IMR-90 (cell line): ENCODE measurements at regions not wholly inside any gene's neighbourhood (a gene's known extent, or its start where the extent isn't known, plus 50 kb on each side); places are given as distances from the start of the nearest gene placed in this dataset.

Experiments
- ATAC-seq: fragments of 200-7000 bp; cut with Tn5 transposase; 2 replicates; pipeline ENCODE4 v1.9.1; 2020; ENCODE audit warnings: low read depth, mild to moderate bottlenecking, moderate library complexity
- BruUV-seq: library from RNA; stranded (reverse); fragments of 400-500 nt; replicated peaks from 2 replicates; lab custom pipeline; 2021; lab: Mats Ljungman, UMichigan
- CTCF ChIA-PET: fragments of 300-600 bp; formaldehyde crosslinking; extraction: SDS; loops from one replicate; lab custom pipeline; 2021; ENCODE audit warnings: antibody characterized with exemption; lab: Yijun Ruan, JAX
- POLR2A ChIA-PET: fragments of 300-600 bp; sonication (Branson Sonifier 250); formaldehyde crosslinking; loops from one replicate; lab custom pipeline; 2022; ENCODE audit warnings: antibody characterized with exemption; ENCODE audit not compliant: unreplicated experiment; lab: Charles Lee
- DNase-seq: peaks from one replicate; pipeline ENCODE4 v3.0.0; 2013
- H2AFZ ChIP-seq: replicated peaks from 2 replicates; pipeline ENCODE3; 2013; ENCODE audit warnings: low read length, mild to moderate bottlenecking; ENCODE audit not compliant: poor library complexity
- H2AK5ac ChIP-seq: 2 replicates; pipeline ENCODE4 v1.6.1; 2013; ENCODE audit warnings: low read depth, low read length, inconsistent platforms
- H2AK9ac ChIP-seq: replicated peaks from 2 replicates; pipeline ENCODE3; 2013; ENCODE audit warnings: mild to moderate bottlenecking, low read depth, low read length, moderate library complexity; ENCODE audit not compliant: poor library complexity
- H2BK120ac ChIP-seq: 2 replicates; pipeline ENCODE4 v1.6.1; 2013; ENCODE audit warnings: low read depth, low read length, inconsistent platforms
- H2BK15ac ChIP-seq: 3 replicates; pipeline ENCODE4 v1.6.1; 2013; ENCODE audit warnings: low read depth, low read length, inconsistent platforms
- H2BK20ac ChIP-seq: 2 replicates; pipeline ENCODE4 v1.6.1; 2013; ENCODE audit warnings: low read depth, mild to moderate bottlenecking, inconsistent platforms, low read length, moderate library complexity
- H2BK5ac ChIP-seq: 2 replicates; pipeline ENCODE4 v1.6.1; 2013; ENCODE audit warnings: mild to moderate bottlenecking, low read depth, low read length, inconsistent platforms; ENCODE audit not compliant: poor library complexity, severe bottlenecking
- H3K14ac ChIP-seq: replicated peaks from 2 replicates; pipeline ENCODE4 v1.6.1; 2013; ENCODE audit warnings: low read depth, low read length, inconsistent platforms
- H3K18ac ChIP-seq: 2 replicates; pipeline ENCODE4 v1.6.1; 2013; ENCODE audit warnings: low read depth, low read length, control low read depth
- H3K23ac ChIP-seq: 2 replicates; pipeline ENCODE4 v1.6.1; 2013; ENCODE audit warnings: low read depth, low read length, inconsistent platforms
- H3K27ac ChIP-seq: 2 replicates; pipeline ENCODE4 v1.5.1; 2013; ENCODE audit warnings: mild to moderate bottlenecking, control low read depth, low read length; ENCODE audit not compliant: insufficient read depth
- H3K27me3 ChIP-seq: 2 replicates; pipeline ENCODE4 v1.6.1; 2013; ENCODE audit warnings: low read length; ENCODE audit not compliant: control insufficient read depth, insufficient read depth
- H3K36me3 ChIP-seq: 2 replicates; pipeline ENCODE4 v1.6.1; 2013; ENCODE audit warnings: low read length, mixed read lengths; ENCODE audit not compliant: control insufficient read depth, insufficient read depth
- H3K4ac ChIP-seq: 2 replicates; pipeline ENCODE4 v1.6.1; 2013; ENCODE audit warnings: low read depth, low read length, inconsistent platforms
- H3K4me1 ChIP-seq: 2 replicates; pipeline ENCODE4 v1.6.1; 2013; ENCODE audit warnings: low read length, mixed read lengths; ENCODE audit not compliant: control insufficient read depth, insufficient read depth
- H3K4me2 ChIP-seq: 2 replicates; pipeline ENCODE4 v1.6.1; 2013; ENCODE audit warnings: low read depth, mild to moderate bottlenecking, control low read depth, low read length, moderate library complexity
- H3K4me3 ChIP-seq: 2 replicates; pipeline ENCODE4 v1.5.1; 2013; ENCODE audit warnings: low read depth, mild to moderate bottlenecking, control low read depth, low read length, moderate library complexity; ENCODE audit not compliant: insufficient read depth
- H3K56ac ChIP-seq: 2 replicates; pipeline ENCODE4 v1.6.1; 2013; ENCODE audit warnings: low read length, inconsistent platforms; ENCODE audit not compliant: insufficient read depth; ENCODE audit errors: extremely low read depth
- H3K79me1 ChIP-seq, 2 experiments: 2 replicates each; pipeline ENCODE4 v1.6.1; 2013; ENCODE audit warnings: low read length in 2 of 2, inconsistent platforms in 1 of 2, low read depth in 1 of 2
- H3K9ac ChIP-seq: 2 replicates; pipeline ENCODE4 v1.6.1; 2013; ENCODE audit warnings: low read depth, low read length, control low read depth
- H3K9me1 ChIP-seq: 2 replicates; pipeline ENCODE4 v1.6.1; 2013; ENCODE audit warnings: low read length, inconsistent platforms; ENCODE audit not compliant: insufficient read depth
- H3K9me3 ChIP-seq: 2 replicates; pipeline ENCODE4 v1.6.1; 2013; ENCODE audit warnings: low read length; ENCODE audit not compliant: control insufficient read depth, insufficient read depth
- H4K20me1 ChIP-seq: 2 replicates; pipeline ENCODE4 v1.6.1; 2013; ENCODE audit warnings: low read length, inconsistent platforms; ENCODE audit not compliant: insufficient read depth
- H4K5ac ChIP-seq: 2 replicates; pipeline ENCODE4 v1.6.1; 2013; ENCODE audit warnings: mild to moderate bottlenecking, low read depth, low read length, control low read depth
- H4K8ac ChIP-seq, 2 experiments: 2 replicates each; pipeline ENCODE4 v1.6.1; 2013; ENCODE audit warnings: low read depth in 2 of 2, low read length in 2 of 2, control low read depth in 1 of 2, inconsistent platforms in 1 of 2
- H4K91ac ChIP-seq: 2 replicates; pipeline ENCODE4 v1.6.1; 2013; ENCODE audit warnings: low read depth, low read length, inconsistent platforms; ENCODE audit not compliant: insufficient read depth
- BHLHE40 ChIP-seq: fragments of 150-350 bp; IDR thresholded peaks from 2 replicates; pipeline ENCODE4 v1.6.1; 2016; ENCODE audit warnings: mild to moderate bottlenecking, low read depth, low read length
- CEBPB ChIP-seq: IDR thresholded peaks from 2 replicates; pipeline ENCODE4 v1.6.1; 2012; ENCODE audit warnings: low read depth, low read length, improper control_type of control experiment
- CHD1 ChIP-seq: IDR thresholded peaks from 2 replicates; pipeline ENCODE4 v1.6.1; 2012; ENCODE audit warnings: low read depth, low read length, improper control_type of control experiment
- CTCF ChIP-seq: conservative IDR thresholded peaks from 2 replicates; pipeline ENCODE4 v1.5.1; 2012; ENCODE audit warnings: mild to moderate bottlenecking, low read depth, low read length, improper control_type of control experiment
- ELK1 ChIP-seq: fragments of 150-350 bp; IDR thresholded peaks from 2 replicates; pipeline ENCODE4 v1.6.1; 2016; ENCODE audit warnings: low read depth, mild to moderate bottlenecking, low read length, moderate library complexity, borderline replicate concordance
- FOS ChIP-seq: fragments of 150-350 bp; IDR thresholded peaks from 2 replicates; pipeline ENCODE4 v1.6.1; 2016; ENCODE audit warnings: low read depth, low read length
- MAZ ChIP-seq: IDR thresholded peaks from 2 replicates; pipeline ENCODE4 v1.6.1; 2012; ENCODE audit warnings: low read depth, mild to moderate bottlenecking, low read length, improper control_type of control experiment, moderate library complexity, borderline replicate concordance
- RAD21 ChIP-seq: IDR thresholded peaks from 2 replicates; pipeline ENCODE4 v1.6.1; 2012; ENCODE audit warnings: low read length, improper control_type of control experiment
- RCOR1 ChIP-seq: IDR thresholded peaks from 2 replicates; pipeline ENCODE4 v1.6.1; 2012; ENCODE audit warnings: mild to moderate bottlenecking, low read length, improper control_type of control experiment; ENCODE audit not compliant: insufficient replicate concordance
- RFX5 ChIP-seq: IDR thresholded peaks from 2 replicates; pipeline ENCODE4 v1.8.0; 2012; ENCODE audit warnings: low read depth, mild to moderate bottlenecking, low read length, moderate library complexity
- WGBS, 2 experiments: methylation state at CpG; one replicate each; pipeline versions ENCODE4 v1.1.5 to v1.1.7; 2013; ENCODE audit warnings: missing lambda C conversion rate in 2 of 2; ENCODE audit not compliant: insufficient read length in 1 of 2; ENCODE audit errors: extremely low coverage in 2 of 2; 5-methylcytosine and 5-hydroxymethylcytosine counted together
- dilution Hi-C: fragments of 300-500 bp; cut with HindIII; formaldehyde crosslinking; loops from one replicate; pipeline ENCODE4 v1.14.3; 2018; ENCODE audit warnings: low sequenced_read_pairs; ENCODE audit not compliant: unreplicated experiment
- in situ Hi-C: fragments of 300-500 bp; cut with MboI; formaldehyde crosslinking; loops from 3 replicates; pipeline ENCODE4 v1.14.3; 2019; ENCODE audit warnings: low sequenced_read_pairs, inconsistent platforms, mixed read lengths
- intact Hi-C: fragments of 100-400 bp; cut with micrococcal nuclease; formaldehyde crosslinking; loops from 2 replicates; pipeline ENCODE4 v1.10.0; 2022

- H3K27ac ChIP-seq = no peak overlapping the region
- H3K18ac ChIP-seq = no peak overlapping the region
- no peak overlapping the region for H2BK5ac ChIP-seq
- H4K20me1 ChIP-seq = no peaks in the 10 kb centered on the region
- H2AK5ac ChIP-seq = no peak overlapping the region
- no peak overlapping the region for H4K5ac ChIP-seq
- intact Hi-C loops = no loop called here
- ChIA-PET CTCF (interaction anchor here (0.5 to 0.7 kb wide), 2 partner anchors 19 to 35 kb away, joined by 3 to 5 read pairs; no protein-coding TSS in a partner anchor), POLR2A (no interaction called here)
- no peak overlapping the region for H4K91ac ChIP-seq
- 83% methylated on average over 1 of the region's 3 CpGs; no CpG with 5 or more reads in 1 of the 2 experiments for WGBS, 2 experiments
- no peak overlapping the region for H2AK9ac ChIP-seq
- ATAC-seq = no peak
- H3K36me3 ChIP-seq = no peaks in the 10 kb centered on the region
- no peak overlapping the region for H2BK120ac ChIP-seq
- H3K9me1 ChIP-seq = no peaks in the 10 kb centered on the region
- no peak overlapping the region for H3K4ac ChIP-seq
- no peak overlapping the region for H3K14ac ChIP-seq
- TF ChIP-seq FOS = no peak
- no peak for TF ChIP-seq RAD21
- TF ChIP-seq MAZ = no peak
- TF ChIP-seq CEBPB = no peak
- no peak for TF ChIP-seq RFX5
- TF ChIP-seq CTCF = no peak
- TF ChIP-seq CHD1 = no peak
- TF ChIP-seq RCOR1 = no peak
- TF ChIP-seq ELK1 = no peak
- no peak for TF ChIP-seq BHLHE40
- BruUV-seq = no TSS peak
- H3K9me3 ChIP-seq = no peaks in the 10 kb centered on the region
- DNase-seq = no peak
- in situ Hi-C loops = no loop called here
- no peak overlapping the region for H3K9ac ChIP-seq
- H3K79me1 ChIP-seq = no peaks in the 10 kb centered on the region
- no peak overlapping the region for H2BK15ac ChIP-seq
- no peak overlapping the region for H3K23ac ChIP-seq
- no peaks in the 10 kb centered on the region for H3K4me1 ChIP-seq
- H3K4me3 ChIP-seq = no peak overlapping the region
- H3K27me3 ChIP-seq = no peaks in the 10 kb centered on the region
- dilution Hi-C loops = no loop called here
- H3K56ac ChIP-seq = no peak overlapping the region
- H3K4me2 ChIP-seq = no peak overlapping the region
- H4K8ac ChIP-seq = no peak overlapping the region
- no peak overlapping the region for H2AFZ ChIP-seq
- no peak overlapping the region for H2BK20ac ChIP-seq
Observed at GRCh38 chr13:72403396-72404010, 323.9 kb downstream of the MZT1 start.
